Gastroesophageal sphincter (tissue), 3 donors: ENCODE measurements at regions not wholly inside any gene's neighbourhood (a gene's known extent, or its start where the extent isn't known, plus 50 kb on each side); places are given as distances from the start of the nearest gene placed in this dataset.

Experiments used
- POLR2A ChIP-seq, 2 donors: fragments of 450-650 bp; IDR thresholded peaks; one replicate each; pipeline ENCODE4 v1.6.1; 2017; ENCODE audit warnings: antibody characterized with exemption in 2 of 2, mild to moderate bottlenecking in 2 of 2, moderate library complexity in 1 of 2
- POLR2AphosphoS5 ChIP-seq: sonication (generic); formaldehyde crosslinking; IDR thresholded peaks from one replicate; pipeline ENCODE4 v1.6.1; 2017; ENCODE audit warnings: antibody characterized with exemption
- TF ChIP-seq, protein P1 (sequence below), 4 experiments: fragments of 200-600 bp in 2 of 4; fragments of 450-650 bp in 2 of 4; sonication (generic) in 1 of 4; IDR thresholded peaks; one replicate each; pipeline ENCODE4 v1.5.1; 2017 to 2019; ENCODE audit warnings: antibody characterized with exemption in 4 of 4, mild to moderate bottlenecking in 2 of 4, moderate library complexity in 2 of 4

DNA sequence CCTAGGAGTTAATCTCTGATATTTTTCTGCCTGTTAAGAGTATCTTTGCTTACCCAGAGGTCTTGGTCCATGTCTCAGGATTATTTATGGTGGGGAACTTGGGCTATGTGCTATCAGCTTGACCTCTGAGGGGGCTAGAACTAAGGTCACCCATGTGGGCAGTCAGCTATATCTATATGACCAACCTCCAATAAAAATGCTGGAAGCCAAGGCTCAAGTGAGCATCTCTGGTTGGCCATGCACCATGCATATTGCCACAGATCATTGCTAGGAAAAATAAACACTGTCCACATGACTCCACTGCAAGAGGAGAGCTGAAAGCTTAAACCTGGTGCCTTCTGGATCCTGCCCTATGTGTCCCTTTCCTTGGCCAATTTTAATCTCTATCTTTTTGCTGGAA, 196.5 kb upstream of the SLC7A11 start:
- TF ChIP-seq, protein P1, sequence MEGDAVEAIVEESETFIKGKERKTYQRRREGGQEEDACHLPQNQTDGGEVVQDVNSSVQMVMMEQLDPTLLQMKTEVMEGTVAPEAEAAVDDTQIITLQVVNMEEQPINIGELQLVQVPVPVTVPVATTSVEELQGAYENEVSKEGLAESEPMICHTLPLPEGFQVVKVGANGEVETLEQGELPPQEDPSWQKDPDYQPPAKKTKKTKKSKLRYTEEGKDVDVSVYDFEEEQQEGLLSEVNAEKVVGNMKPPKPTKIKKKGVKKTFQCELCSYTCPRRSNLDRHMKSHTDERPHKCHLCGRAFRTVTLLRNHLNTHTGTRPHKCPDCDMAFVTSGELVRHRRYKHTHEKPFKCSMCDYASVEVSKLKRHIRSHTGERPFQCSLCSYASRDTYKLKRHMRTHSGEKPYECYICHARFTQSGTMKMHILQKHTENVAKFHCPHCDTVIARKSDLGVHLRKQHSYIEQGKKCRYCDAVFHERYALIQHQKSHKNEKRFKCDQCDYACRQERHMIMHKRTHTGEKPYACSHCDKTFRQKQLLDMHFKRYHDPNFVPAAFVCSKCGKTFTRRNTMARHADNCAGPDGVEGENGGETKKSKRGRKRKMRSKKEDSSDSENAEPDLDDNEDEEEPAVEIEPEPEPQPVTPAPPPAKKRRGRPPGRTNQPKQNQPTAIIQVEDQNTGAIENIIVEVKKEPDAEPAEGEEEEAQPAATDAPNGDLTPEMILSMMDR (IDR thresholded peaks at IDR 0.05): no peak
- TF ChIP-seq POLR2AphosphoS5 (no peak), POLR2A (IDR thresholded peaks at IDR 0.05) (no peak)
